8988T (cell line): ENCODE measurements at regions not wholly inside any gene's neighbourhood (a gene's known extent, or its start where the extent isn't known, plus 50 kb on each side); places are given as distances from the start of the nearest gene placed in this dataset.
"Not testable (repeated sequence)": the region's sequence is repeated elsewhere in the genome, so short reads cannot be mapped to it uniquely, and the experiment has no call there.

Experiments used
- DNase-seq: peaks from one replicate; pipeline ENCODE4 v3.0.0; 2011

DNA sequence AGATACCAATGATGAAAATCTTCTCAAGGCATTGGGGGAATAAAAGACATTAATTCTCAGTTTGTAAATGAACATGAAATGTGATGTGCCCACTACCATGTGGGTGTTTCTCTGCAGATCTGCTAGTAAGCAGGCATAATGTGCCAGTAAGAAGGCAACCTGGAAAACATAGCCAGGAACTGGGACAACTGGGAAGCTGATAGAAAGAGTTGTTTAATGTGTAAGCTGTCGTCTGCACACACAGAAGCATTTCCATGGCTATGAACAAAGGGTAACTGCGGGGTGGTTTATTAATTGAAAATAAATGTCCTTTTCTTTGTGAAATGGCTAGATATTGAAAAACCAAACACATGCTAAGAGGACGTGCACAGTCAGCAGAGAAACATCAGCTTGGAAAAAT, 52.0 kb downstream of the ZC3H11B start:
- no peak for DNase-seq

GRCh38 chr1:219559899-219560298, 53.0 kb downstream of the ZC3H11B start:
- DNase-seq = no peak

- no peak for DNase-seq
Observed at GRCh38 chr1:219555806-219556205, 57.1 kb downstream of the ZC3H11B start.

- DNase-seq = no peak
Observed at GRCh38 chr1:219555031-219555692, 57.7 kb downstream of the ZC3H11B start.

GRCh38 chr1:219553934-219554502, 58.9 kb downstream of the ZC3H11B start:
- no peak for DNase-seq

DNA sequence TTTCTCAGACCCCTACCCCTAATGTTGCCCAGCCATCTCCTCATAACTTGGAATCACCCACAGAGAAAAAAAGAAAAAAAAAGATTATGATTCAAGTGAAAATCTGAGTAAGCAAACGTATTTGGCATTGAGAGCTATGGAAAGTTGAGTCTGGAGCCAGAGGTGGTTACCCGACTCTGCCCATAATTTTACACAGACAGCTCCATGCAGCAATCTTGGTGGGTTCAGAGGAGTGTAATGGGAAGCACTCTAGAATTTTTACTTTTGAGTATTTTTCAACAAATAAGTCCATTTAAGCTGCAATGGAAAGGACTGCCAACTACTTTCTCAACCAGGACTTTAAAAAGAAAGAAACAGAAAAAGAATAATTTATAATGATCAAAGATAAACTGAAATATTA, 62.7 kb downstream of the ZC3H11B start:
- no peak for DNase-seq

DNA sequence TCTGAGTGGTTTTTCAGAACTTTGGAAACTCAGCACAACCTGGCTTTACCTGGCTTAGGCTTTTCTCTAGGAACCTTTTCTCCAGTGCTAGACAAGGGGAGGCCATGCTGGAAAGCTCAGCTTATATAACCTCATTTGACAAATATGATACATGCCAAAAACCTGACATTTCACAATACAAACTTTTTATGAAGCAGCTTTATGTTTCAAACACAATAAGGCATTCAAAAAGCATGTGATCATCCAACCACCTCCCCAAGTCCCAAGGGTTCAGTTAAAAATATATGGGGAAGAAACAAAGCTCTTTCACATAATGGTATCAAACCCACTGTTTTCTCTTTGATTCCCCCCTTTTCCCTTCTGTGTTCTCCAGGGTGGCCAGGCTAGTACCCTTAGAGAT, 63.7 kb downstream of the ZC3H11B start:
- DNase-seq = no peak

GRCh38 chr1:219548386-219548785, 64.5 kb downstream of the ZC3H11B start:
- DNase-seq = no peak

DNA sequence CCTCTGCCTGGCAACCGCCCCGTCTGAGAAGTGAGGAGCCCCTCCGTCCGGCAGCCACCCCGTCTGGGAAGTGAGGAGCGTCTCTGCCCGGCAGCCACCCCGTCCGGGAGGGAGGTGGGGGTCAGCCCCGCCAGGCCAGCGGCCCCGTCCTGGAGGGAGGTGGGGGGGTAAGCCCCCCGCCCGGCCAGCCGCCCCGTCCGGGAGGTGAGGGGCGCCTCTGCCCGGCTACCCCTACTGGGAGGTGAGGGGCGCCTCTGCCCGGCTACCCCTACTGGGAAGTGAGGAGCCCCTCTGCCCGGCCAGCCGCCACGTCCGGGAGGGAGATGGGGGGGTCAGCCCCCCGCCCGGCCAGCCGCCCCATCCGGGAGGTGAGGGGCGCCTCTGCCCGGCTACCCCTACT, 67.1 kb downstream of the ZC3H11B start:
- DNase-seq = not testable (repeated sequence)

DNA sequence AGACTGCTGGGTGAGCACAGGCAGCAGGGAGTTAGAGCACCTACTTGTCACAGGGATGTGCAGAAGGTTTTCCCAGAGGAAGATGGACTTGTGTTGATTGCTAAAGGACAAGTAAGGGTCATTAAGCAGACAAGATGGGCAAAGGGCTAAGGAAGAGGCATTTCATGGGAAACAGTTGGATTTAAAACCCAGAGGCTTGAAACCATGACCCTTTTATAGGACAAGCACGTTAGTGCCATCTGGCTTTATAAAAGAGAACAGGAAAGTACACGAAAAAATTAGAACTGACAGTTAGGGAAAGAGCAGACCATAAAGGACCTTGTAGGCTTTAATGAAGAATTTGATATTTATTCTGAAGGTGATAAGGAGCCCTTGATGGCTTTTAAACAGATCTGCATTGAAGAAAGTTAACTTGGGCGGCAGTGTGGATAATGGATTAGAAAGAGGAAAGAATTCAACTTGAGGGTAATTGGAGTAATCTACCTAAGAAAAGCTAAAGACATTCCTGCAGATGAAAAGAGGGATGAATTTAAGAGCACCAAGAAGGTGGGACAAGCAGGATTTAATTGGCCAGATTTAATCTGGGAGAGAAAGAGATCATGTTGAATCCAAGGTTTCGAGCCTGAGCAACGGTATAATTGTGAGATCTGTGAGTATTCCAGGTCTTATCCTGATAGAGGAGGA, 68.6 kb downstream of the ZC3H11B start:
- DNase-seq = no peak

DNA sequence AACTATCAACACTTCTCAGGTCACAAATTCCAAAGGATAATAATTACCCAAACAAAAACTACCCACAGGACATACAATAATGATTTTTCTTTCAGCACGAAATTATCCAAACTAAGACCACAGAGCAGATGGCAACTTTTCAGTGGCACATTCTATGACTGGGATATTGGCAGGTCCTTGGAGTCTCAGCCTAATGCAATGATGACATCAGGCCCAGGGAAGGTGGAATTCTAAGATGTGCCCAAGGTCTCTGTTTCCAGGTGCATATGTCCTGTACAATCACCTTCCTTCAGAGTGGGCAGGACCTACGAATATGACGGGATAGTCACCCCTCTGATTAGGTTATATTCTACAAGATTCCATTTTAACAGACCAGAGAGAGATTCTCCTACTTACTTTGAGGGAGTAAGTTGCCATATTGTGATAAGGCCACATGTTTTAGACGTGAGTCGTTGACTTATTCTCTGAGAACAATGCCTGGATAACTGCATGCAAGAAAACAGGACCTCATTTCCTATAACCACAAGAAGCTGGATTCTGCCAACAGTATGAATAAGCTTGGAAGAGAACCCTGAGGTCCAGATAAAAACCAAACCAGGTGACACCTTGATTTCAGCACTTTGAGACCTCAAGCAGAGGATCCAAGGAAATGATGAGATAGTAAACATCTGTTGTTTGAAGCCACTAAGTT, 69.9 kb downstream of the ZC3H11B start:
- DNase-seq = no peak

GRCh38 chr1:219541946-219542345, 71.0 kb downstream of the ZC3H11B start:
- DNase-seq = no peak

GRCh38 chr1:219539645-219540254, 73.2 kb downstream of the ZC3H11B start:
- no peak for DNase-seq

- DNase-seq = no peak
Observed at GRCh38 chr1:219538886-219539285, 74.0 kb downstream of the ZC3H11B start.

- DNase-seq = no peak
Observed at GRCh38 chr1:219537223-219537631, 75.7 kb downstream of the ZC3H11B start.

DNA sequence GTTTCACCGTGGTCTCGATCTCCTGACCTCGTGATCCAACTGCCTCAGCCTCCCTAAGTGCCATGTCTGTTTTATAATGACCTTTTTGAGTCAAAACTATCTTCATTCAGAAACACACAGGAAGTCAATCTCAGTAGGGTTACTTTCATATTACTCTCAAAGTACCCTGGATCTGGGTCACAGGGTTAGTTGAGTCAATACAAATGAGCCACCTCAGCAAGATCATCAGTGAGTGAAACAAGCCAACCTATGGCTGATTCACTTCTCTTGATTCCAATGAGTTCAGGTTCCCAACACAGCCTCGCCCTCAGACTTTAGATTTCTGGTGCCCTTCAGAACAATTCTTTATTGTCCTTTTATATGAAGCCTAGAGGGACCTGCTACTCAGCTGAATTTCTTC, 76.9 kb downstream of the ZC3H11B start:
- DNase-seq = no peak

DNA sequence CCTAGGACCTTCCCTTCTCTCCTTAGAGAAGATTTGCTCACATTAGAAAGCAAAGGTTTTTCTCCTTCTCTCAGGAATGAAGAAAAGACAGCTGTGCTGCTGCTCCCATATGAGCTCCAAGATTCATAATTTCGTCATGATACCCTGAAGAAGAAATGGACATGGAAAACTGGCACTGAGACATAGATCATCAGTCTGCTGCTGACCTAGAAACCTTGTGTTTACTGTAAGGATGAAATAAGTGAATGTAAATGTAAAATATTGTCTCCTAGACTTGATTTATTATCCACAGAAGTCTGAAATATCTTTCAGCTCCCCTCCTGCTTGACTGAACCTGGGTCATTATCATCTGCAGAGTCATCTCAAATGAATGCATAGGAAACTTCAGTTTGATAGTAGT, 77.9 kb downstream of the ZC3H11B start:
- DNase-seq = no peak

GRCh38 chr1:219533280-219533679, 79.6 kb downstream of the ZC3H11B start:
- no peak for DNase-seq

- no peak for DNase-seq
Observed at GRCh38 chr1:219529116-219529515, 83.8 kb downstream of the ZC3H11B start.

DNA sequence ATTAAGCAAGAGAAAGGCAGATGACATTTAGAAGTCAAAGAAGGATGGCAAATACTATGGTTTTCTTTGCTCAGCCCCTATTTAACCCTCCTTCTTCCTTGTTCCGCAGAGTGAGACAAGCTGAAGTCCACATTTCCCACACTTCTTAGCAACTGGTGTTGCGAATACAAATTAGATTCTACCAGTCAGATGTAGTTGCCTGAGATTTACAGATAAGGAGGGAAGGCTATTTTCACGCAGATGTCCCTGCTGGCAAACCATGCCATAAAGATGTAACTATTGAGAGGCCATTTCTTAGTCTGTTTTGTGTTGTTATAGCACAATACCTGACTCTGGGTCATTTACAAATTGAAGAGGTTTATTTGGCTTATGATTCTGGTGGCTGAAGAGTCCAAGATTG, 84.3 kb downstream of the ZC3H11B start:
- no peak for DNase-seq

DNA sequence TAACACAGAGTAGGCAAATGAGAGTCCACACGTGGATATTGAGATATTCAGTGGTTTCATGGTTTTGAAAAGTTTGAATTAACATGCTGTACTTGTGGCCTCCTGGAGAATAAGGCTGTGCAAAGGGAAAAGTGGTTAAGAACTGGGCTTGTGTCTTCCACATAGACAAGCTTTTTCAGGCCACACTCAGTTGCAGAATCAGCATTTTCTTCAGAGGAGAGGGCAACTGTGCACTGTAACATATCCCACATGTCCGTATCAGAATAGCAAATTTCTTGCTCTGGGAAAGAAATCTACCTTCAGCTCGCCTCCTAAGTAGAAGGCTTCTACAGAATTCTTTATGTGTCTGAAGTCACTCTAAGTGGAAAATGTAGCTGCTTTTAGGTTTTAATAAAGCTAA, 84.9 kb downstream of the ZC3H11B start:
- DNase-seq = no peak

DNA sequence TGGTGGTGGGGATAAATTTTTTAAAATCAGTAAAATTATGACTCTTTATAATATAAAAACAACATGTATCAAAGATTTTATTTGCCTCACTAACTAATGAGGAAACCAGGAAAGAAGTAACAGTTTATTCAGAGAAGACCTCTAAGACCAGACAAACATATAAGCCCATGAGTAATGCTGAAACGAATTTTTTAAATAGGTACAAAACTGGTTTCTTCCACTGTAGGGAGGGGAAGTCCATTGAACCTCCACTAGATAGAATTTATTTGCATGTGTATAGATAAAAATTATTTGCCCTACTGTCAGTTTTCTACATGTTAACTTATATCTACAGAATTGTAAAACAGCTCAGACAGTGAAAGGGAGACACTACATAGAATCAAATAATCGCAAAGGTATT, 86.8 kb downstream of the ZC3H11B start:
- no peak for DNase-seq

GRCh38 chr1:219523411-219523810, 89.5 kb downstream of the ZC3H11B start:
- DNase-seq = no peak

DNA sequence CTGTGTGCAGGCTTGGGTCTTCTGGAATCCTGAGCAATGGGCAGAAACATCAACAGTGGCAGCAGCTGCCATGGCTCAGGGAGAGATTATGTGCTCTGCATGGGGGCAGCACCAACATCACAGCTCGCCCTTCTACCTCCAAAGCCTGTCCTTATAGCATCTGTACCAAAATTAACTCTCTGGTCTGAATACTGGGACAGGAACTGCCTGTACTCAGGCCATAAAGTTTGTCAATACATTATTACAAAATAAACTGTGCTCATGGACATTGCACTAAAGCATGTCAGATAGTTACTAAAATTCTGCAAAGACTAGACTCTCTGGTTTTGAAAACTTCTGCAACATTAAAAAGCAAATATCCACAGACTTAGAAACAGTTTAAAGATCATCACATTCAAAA, 91.6 kb downstream of the ZC3H11B start:
- no peak for DNase-seq
